HG03378 (cell line): ENCODE measurements at regions not wholly inside any gene's neighbourhood (a gene's known extent, or its start where the extent isn't known, plus 50 kb on each side); places are given as distances from the start of the nearest gene placed in this dataset.
"Not testable (repeated sequence)": the region's sequence is repeated elsewhere in the genome, so short reads cannot be mapped to it uniquely, and the experiment has no call there.

Experiments used
- ATAC-seq: cut with Tn5 transposase; IDR thresholded peaks from one replicate; pipeline ENCODE4 v1.9.1; 2021; ENCODE audit warnings: mild to moderate bottlenecking, moderate library complexity; ENCODE audit not compliant: unreplicated experiment

DNA sequence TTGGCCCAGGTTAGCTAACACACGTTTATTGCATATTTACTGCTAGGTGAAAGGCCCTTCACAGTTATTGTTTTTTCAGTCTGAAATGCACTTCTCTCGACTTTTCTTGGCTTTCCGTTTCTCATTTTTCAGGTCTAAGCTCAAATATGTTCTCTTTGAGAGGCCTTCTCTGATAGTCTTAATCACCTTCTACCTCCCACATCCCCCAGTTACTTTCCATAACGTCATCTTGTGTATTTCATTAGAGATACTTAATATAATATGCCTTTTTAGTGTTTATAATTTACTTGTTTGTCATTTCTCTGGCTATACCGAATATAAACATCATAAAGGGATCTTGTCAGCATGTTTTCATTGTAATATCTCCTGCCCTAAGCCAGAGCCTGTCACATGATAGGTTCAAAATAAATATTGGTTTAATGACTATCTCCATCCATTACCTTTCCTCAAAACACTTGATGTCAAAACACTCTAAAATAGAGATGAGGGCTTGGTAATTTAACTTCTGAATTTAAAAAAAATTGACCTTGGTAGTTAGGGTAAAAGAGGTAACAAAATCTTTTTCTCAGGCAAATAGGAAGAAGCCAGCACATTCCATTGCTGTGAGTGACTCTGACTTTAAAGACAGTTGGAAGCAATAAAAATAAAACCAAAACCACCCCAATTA, 168.6 kb upstream of the RFC3 start:
- ATAC-seq = no peak

DNA sequence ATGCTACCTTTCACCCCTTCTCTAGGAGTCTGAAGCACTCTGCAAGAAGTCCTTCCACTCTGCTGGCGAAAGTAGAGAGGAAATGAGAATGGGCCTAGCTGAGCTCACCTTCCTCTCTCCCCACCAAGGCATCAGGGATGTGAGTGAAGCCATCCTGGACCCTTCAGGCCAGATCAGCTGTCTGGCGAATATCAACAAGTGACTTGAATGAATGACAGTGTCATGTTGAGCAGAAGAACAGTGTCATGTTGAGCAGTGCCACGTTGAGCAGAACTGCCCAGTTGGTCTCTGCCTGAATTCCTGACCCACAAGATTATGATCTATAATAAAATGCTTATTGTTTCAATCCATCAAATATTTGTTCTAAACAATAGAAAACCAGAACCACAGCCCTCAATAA, 166.2 kb upstream of the RFC3 start:
- ATAC-seq = no peak

DNA sequence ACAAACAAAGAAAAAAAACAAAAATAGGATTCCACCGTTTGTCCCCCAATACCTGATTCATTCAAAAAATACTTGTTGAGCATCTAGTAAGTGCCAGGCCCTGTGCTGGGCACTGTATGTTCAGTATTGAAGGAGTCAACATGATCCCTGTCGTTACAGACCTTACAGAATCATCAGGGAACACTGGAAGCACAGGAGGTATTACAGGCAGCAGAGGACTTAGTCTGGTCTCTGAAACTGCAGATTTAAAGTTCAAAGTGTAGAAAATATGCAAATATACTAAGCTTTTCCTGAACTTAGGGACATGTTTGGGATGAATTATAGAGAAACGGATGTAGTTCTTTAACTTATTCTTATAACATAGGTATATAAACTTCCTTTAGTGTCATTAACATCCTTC, 160.7 kb upstream of the RFC3 start:
- ATAC-seq = no peak

DNA sequence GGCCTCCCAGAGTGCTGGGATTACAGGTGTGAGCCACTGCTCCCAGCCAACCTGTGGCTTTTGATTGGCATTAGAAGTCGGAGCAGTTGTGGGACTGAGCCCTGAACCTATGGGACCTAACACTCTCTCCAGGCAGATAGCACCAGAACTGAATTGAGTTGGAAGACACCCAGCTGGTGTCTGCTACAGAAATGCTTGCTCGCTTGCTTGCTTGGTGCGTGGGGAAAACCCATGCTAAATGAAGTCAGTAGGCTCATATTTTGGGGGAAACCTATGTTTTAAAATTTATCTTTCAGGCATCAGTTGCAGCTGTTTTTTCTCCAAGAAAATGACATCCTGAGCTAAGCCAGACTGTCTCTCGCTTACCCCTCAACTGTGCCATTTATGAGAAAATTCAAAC, 158.5 kb upstream of the RFC3 start:
- no peak for ATAC-seq

DNA sequence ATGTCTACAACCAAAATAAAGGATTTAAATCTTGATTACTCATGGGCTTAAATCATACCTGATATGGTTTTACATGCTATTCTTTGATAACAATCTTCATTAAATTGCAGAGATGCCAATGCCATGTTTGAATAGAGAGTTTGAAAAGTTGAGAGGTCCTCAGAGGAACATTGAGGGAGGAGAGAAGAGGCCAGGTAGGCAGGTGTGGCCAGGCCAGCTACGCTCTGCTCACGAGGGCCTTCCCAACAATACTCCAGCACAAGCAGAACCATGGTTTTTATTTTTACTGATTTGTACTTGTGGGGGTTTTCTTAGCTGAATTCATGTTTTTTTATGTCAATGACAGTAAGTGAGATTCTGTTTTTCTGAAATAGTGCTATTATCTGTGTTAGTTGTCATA, 158.1 kb upstream of the RFC3 start:
- no peak for ATAC-seq

DNA sequence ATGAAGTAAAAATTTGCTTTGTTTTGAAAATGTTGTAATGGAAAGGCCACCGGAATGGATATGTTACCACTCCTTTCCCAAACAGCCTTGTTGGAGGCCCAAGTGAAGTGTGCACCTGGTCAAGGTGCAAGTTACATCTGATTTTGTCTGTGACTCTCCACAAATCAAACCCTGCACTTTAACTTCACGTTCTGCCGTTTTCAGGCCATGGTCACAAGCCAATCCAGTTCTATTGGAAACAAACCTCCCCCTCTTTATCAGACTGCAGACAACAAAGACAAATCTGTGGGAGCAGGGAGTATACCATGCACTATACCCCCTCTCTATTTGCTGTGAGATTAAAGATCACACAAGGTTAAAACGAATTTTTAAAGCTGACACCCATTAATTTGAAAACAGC, 155.6 kb upstream of the RFC3 start:
- no peak for ATAC-seq

DNA sequence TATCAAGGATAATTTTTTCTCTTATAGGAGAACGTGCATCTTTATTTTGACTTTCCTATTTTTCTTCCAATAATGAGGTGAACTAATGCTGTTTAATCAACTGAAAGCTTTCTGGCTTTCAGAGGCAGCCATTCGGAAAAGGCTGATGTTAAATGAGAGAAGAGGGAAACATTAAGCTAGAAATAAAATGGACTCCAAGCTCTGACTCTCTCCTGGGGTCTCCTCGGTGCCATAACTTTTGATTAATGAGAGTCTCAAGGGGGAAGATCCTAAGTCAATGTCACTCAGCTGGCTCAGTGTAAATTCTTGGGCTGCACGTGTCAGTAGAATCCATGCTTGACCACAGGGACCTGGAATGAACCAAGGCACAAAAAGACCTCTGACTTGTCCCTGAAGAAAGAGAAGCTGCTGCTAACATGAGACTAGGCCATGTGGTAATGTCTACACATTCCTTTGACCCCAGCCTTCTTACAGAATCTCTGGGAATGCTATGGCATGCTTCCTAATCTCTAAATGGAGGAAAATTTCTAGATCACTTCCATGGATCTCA, 152.2 kb upstream of the RFC3 start:
- no peak for ATAC-seq

DNA sequence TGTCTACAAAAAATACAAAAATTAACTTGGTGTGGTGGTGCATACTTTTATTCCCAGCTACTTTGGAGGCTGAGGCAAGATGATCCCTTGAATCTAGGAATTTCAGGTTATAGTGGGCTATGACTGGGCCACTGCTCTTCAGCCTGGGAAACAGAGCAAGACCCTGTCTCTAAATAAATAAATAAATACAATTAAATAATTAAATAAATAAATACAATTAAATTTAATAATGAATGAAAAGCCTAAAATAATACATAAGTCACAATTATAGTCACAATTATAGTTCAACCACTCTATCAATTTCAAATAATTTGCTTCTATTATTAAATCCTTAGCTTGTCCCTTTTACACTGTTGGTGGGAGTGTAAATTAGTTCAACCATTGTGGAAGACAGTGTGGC, 146.4 kb upstream of the RFC3 start:
- no peak for ATAC-seq

DNA sequence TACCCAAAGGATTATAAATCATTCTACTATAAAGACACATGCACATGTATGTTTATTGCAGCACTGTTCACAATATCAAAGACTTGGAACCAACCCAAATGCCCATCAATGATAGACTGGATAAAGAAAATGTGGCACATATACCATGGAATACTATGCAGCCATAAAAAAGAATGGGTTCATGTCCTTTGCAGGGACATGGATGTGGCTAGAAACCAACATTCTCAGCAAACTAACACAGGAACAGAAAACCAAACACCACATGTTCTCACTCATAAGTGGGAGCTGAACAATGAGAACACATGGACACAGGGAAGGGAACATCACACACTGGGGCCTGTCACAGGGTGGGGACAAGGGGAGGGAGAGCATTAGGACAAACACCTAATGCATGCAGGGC, 145.9 kb upstream of the RFC3 start:
- not testable (repeated sequence) for ATAC-seq

DNA sequence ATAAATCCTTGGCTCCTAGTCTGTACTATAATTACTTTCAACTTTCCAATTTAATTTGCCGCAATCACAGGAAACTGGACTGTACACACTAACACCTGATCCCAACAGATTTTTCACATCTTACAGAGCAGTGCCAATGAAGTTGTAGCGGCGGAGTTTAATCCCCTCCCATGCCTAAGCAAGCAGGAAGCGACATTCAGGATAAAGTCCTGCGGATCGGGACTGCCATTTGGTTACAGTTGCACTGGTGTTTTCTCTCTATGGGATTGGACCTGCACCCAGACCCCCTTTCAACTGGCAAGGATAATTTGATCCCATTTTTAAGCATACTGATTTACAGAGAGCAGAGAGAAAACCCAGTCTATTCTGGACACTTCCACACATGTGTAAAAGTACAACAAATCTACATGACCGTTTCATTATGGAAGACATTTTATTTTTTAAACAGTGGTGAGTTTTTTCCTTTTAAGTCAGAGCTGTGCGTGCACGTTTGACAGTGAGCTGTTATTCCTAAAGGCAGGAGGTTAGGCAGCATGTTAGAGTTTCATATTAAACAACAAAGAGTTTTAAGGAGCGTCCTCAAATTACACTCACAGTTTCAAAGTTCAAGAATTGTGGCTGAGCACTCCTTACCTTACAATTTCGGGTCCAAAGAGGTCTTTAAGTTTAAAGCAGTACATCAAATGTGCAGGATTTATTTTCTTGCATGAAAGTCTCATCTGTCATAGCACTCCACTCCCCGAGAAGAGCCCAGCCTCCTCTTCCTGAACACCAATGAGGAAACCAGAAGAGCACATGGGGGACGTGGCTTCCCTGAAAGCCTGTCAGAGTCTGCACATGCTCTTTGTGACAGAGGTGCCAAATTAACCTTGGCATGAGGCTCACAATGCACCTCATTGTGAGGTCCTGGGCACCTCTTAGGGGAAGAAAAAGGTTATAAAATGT, 141.6 kb upstream of the RFC3 start:
- no peak for ATAC-seq

DNA sequence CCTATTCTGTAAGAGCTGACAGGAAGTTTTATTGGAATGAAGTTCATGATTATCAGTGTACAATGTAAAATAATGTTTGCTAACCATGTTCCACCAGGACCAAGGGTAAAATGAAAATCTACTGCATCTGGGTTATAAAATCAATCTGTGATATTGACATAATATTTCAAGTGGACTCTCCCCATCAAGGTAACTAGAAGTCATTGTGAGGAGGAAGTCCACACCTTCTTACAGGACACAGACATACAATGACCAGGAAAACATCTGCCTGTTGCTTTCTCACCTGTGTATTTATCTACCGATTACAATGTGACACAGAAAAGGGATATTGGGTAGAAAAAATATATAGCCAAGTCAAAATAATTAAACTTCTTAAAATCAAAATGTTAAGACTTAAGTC, 140.7 kb upstream of the RFC3 start:
- ATAC-seq = no peak

DNA sequence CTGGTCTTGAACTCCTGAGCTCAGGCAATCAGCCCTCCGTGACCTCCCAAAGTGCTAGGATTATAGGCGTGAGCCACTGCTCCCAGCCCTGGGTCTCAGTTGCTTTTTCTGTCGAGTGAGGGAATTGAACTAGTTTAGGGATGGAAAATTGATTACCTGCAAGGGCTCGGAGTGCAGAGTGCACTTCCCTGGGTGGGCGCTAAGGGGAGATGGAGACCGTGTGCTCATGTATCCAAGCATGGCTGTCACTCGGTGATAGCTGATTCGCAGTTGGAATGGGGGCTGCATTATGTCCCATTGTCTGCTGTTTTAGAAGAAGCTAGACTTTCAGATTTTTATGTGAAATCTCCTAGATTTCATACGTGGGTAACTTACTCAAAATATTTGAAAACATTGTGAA, 139.9 kb upstream of the RFC3 start:
- no peak for ATAC-seq

DNA sequence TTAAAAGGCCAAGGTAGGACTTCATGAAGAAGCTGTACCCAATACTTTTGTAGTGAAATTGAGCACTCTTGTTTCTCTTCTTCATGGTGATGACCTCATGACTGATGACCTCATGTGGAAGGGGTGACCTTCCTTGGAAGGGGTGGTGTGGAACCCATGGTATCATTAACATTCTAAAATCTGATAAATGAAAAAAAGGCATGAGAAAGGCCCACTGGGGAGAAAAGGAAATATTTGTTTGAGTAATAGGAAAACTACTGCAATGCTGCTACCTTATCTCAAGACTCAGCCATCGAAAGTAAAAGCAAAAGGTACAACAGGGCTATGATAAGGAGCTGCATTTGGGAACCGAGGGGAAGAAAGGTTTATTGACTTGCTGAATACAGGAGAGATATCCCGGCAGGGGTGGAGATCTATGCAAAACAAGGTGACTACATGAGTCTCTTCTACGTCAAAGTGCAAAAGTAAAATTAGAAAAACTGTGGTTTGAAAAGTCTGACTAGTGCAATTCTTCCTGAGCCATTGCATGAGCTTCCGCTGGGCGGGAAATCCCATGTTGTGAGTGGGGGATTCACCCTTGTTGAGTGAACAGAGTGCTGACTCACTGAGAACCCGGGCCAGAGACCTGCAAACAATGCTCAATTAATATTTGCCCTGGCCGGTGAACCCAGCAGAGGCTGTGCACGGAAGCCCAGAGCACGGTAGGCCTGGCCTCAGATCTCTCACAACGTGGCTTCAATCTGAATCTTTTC, 138.9 kb upstream of the RFC3 start:
- peak; percentile 97 for ATAC-seq

DNA sequence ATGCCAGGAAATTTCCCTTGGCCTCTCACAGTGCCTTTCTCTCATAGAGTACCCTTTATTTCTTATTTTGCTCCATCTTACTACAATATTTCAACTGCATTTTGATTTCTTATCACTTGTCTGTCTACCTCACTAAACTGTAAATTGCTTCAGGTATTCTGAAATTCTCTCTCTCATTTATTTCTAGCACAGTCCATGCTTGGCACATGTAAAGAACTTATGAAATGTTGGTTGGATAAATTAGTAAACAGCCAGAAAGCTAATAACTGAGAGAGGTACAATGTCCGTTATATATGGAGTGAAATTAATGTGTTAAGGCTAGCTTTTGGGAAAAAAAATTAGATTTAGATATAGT, 138.3 kb upstream of the RFC3 start:
- no peak for ATAC-seq

DNA sequence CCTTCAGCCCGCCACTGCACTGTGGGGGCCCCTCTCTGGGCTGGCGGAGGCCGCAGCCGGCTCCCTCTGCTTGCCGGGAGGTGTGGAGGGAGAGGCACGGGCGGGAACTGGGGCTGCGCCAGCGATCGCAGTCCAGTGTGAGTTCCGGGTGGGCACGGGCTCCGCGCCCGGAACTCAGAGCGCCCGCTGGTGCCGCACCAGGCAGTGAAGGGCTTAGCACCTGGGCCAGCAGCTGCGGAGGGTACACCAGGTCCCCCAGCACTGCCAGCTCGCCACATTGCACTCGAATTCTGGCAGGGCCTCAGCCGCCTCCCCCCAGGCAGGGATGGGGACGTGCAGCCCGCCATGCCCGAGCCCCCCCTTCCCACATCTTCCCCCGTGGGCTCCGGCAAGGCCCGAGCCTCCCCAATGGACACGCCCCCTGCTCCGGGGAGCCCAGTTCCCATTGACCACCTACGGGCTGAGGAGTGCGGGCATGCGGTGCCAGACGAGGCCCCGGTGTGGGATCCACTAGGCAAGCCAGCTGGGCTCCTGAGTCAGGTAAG, 135.9 kb upstream of the RFC3 start:
- no peak for ATAC-seq

DNA sequence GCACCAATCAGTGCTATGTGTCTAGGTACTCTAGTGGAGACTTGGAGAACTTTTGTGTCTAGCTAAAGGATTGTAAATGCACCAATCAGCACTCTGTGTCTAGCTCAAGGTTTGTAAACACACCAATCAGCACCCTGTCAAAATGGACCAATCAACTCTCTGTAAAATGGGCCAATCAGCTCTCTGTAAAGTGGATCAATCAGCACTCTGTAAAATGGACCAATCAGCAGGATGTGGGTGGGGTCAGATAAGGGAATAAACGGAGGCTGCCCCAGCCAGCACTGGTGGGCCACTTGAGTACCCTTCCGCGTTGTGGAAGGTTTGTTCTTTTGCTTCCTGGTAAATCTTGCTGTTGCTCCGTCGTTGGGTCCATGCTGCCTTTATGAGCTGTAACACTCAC, 135.3 kb upstream of the RFC3 start:
- ATAC-seq = not testable (repeated sequence)

DNA sequence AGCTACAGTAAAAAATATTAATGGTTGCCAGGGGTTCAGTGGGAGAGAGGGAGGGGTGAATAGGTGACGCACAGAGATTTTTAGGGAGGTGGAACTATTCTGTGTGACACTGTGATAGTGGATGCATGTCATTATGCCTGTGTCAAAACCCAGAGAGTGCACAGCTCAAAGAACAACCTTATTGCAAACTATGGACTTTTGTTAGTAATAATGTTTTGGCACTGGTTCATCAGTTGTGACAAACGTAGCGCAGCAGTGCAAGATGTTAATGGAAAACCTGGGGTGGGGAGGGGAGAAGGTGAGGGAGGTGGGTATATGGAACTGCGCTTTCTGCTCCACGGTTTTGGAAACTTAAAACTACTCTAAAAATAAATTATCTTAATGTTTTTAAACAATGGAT, 134.6 kb upstream of the RFC3 start:
- no peak for ATAC-seq

DNA sequence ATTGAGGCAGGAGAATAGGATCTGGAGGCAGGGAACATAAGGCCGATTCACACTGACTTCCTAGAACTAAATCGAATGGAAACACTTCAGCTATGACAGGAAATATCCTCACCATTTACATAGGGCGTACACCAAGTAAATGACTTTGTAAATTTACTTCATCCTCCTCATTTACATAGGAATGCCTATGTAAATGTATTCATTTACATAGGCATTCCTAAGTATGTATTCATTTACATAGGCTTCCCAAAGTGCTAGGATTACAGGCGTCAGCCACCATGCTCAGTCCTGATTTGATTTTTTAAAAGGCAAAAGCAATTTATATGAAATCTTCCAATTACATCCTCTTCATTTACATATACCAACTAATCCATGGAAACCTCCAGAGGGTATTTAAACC, 133.1 kb upstream of the RFC3 start:
- no peak for ATAC-seq

DNA sequence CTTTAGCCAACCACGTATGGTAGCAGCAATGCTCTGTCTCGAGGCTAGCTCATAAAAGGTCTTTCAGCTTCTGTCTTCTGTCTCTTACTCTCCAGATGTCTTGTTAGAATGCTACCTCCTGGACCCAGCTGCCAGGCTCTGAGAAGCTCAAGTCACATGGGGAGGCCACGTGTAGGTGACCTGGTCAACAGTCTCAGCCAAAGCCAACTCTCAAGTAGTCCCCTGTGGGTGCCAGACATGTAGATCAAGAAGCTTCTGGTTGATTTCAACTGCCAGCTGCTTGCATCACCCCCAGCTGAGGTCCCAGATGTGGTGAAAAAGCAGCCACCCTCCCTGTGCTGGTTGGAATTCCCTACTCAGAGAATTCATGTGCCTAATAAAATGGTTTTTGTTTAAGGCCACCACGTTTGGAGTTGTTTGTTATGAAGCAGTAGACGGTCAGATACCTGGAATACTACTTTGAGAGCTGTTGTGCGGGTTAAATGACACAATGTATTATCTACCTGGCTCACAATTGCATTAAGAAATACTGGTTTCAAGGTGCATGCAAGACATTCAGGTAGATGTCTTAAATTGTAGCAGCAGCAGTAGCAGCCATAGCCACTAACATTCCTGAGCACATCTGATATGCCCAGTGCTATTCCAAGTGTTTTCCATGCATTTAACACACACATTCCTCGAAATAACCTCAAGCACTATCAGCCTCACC, 131.0 kb upstream of the RFC3 start:
- no peak for ATAC-seq

DNA sequence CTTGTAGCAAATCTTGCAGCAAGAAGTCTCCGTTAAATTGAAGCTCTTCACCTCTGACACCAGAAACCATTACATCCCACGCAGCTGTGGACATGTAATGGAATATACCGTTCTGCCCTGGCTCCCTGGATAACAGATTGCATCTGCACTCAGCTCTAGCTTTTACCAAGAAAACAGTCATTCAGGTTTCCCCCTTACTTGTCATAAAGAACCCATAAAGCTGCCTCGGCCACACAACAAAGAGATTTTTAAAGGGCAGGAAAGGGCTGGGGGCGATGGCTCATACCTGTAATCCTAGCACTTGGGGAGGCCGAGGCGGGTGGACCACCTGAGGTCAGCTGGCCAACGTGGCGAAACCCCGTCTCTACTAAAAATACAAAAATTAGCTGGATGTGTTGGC, 127.6 kb upstream of the RFC3 start:
- ATAC-seq = no peak

DNA sequence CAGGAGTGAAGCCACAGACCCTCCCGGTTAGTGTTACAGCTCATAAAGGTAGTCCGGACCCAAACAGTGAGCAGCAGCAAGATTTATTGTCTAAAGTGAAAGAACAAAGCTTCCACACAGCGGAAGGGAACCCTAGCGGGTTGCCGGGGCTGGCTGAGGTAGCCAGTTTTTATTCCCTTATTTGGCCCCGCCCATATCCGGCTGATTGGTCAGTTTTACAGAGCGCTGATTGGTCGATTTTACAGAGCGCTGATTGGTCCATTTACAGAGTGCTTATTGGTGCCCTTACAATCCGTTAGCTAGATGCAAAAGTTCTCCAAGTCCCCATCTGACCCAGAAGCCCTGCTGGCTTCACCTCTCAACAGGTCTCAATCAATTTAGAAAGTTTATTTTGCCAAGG, 126.0 kb upstream of the RFC3 start:
- ATAC-seq = no peak
